ENCODE measurements at regions not wholly inside any gene's neighbourhood (a gene's known extent, or its start where the extent isn't known, plus 50 kb on each side); places are given as distances from the start of the nearest gene placed in this dataset.
"Not testable (repeated sequence)": the region's sequence is repeated elsewhere in the genome, so short reads cannot be mapped to it uniquely, and the experiment has no call there.

DNA sequence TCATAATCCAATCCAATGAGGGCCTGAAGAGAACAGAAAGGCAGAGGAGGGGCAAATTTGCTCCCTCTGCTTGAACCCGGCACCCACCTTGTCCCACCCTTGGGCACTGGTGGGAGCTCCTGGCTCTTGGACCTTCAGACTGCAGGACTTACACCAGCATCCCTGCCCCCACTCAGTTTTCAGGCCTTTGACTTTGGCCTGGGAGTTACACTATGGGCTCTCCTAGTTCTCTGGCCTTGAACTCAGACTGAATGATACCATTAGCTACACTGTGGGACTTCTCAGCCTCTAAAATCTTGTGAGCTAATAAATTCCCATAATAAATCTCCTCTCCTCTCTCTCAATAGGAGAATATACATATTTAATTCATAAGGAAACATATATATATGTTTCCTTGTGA lies 114.4 kb downstream of the AHR start:
- Histone ChIP-seq H3K9ac (ENCODE audit: low read length in 2 of 2) (no peak overlapping the region), H3K9me3 (ENCODE audit: control insufficient read depth in 2 of 2, low read length in 2 of 2) (no peaks in the 10 kb centered on the region), H3K36me3 (ENCODE audit: control insufficient read depth in 2 of 2, insufficient read depth in 2 of 2, low read length in 2 of 2) (no peaks in the 10 kb centered on the region), H3K27ac (ENCODE audit: low read length) (no peak overlapping the region), H3K27me3 (ENCODE audit: control insufficient read depth in 1 of 2, insufficient read depth in 2 of 2, low read length in 2 of 2) (no peaks in the 10 kb centered on the region), H3K4me1 (ENCODE audit: control insufficient read depth, insufficient read depth, low read length) (no peaks in the 10 kb centered on the region), H3K4me3 (ENCODE audit: low read length in 2 of 2) (no peak overlapping the region)

DNA sequence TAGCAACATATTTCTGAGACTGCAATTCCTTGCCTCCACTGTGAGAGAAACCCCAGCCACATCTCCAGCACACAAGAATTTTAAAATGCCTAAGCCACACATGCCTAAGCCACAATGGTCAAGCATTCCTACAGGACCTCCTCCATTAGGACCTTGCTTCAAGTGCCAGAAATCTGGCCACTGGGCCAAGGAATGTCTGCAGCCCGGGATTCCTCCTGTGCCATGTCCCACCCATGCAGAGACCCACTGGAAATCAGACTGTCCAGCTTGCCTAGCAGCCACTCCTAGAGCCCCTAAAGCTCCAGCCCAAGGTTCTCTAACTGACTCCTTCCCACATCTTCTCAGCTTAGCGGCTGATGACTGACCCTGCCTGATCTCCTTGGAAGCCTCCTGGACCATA lies 117.5 kb downstream of the AHR start:
- Histone ChIP-seq H3K36me3 (ENCODE audit: control insufficient read depth in 2 of 2, insufficient read depth in 2 of 2, low read length in 2 of 2) (no peaks in the 10 kb centered on the region), H3K27me3 (ENCODE audit: control insufficient read depth in 1 of 2, insufficient read depth in 2 of 2, low read length in 2 of 2) (no peaks in the 10 kb centered on the region), H3K9me3 (ENCODE audit: control insufficient read depth in 2 of 2, low read length in 2 of 2) (no peaks in the 10 kb centered on the region), H3K9ac (ENCODE audit: low read length in 2 of 2) (no peak overlapping the region), H3K27ac (ENCODE audit: low read length) (no peak overlapping the region), H3K4me3 (ENCODE audit: low read length in 2 of 2) (no peak overlapping the region), H3K4me1 (ENCODE audit: control insufficient read depth, insufficient read depth, low read length) (no peaks in the 10 kb centered on the region)

DNA sequence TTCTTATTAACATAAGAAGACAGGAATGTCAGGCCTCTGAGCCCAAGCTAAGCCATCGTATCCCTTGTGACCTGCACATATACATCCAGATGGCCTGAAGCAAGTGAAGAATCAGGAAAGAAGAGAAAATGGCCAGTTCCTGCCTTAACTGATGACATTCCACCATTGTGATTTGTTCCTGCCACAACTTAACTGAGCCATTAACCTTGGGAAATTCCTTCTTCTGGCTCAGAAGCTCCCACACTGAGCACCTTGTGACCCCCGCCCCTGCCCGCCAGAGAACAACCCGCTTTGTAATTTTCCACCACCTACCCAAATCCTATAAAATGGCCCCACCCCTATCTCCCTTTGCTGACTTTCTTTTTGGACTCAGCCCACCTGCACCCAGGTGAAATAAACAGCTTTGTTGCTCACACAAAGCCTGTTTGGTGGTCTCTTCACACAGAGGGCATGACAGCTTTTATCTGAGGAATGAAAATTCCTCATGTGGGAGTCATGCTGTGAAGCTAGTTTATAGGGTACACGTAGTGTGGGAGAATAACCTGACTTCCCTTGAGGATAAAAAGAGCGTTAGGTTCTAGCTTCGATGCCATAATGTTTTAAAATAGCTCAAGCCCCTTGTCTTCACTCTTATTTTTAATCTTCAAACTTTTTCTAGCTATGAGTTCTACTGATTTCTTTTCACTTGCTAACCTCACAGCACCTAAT lies 122.0 kb downstream of the AHR start:
- not testable (repeated sequence) for H3K36me3 ChIP-seq (ENCODE audit: control insufficient read depth in 2 of 2, insufficient read depth in 2 of 2, low read length in 2 of 2); H3K4me3 ChIP-seq (ENCODE audit: low read length in 2 of 2); H3K27me3 ChIP-seq (ENCODE audit: control insufficient read depth in 1 of 2, insufficient read depth in 2 of 2, low read length in 2 of 2); H3K9me3 ChIP-seq (ENCODE audit: control insufficient read depth in 2 of 2, low read length in 2 of 2); H3K9ac ChIP-seq (ENCODE audit: low read length in 2 of 2); H3K27ac ChIP-seq (ENCODE audit: low read length); H3K4me1 ChIP-seq (ENCODE audit: control insufficient read depth, insufficient read depth, low read length)

DNA sequence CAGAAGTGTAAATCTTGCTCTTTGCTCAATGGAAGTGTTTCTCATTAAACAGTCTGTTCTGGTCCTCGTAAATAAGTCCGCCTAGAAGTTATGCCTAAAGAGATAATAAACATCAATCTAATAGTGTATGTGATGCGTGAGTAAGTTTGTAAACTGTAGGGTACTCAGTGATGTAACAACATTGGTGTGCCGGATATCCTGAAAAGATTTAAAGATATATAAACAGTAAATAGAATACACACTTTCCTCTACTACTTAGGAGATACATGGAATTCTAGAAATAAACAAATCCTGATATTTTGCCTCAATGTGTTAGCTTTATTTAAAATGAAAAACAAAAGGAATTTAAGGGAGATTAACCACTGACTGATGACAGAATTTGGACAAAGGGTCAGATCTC lies 123.5 kb downstream of the AHR start:
- H3K36me3 ChIP-seq (ENCODE audit: control insufficient read depth in 2 of 2, insufficient read depth in 2 of 2, low read length in 2 of 2): no peaks in the 10 kb centered on the region
- H3K27ac ChIP-seq (ENCODE audit: low read length): no peak overlapping the region
- no peak overlapping the region for H3K4me3 ChIP-seq (ENCODE audit: low read length in 2 of 2)
- H3K27me3 ChIP-seq (ENCODE audit: control insufficient read depth in 1 of 2, insufficient read depth in 2 of 2, low read length in 2 of 2): no peaks in the 10 kb centered on the region
- H3K4me1 ChIP-seq (ENCODE audit: control insufficient read depth, insufficient read depth, low read length): no peaks in the 10 kb centered on the region
- no peaks in the 10 kb centered on the region for H3K9me3 ChIP-seq (ENCODE audit: control insufficient read depth in 2 of 2, low read length in 2 of 2)
- H3K9ac ChIP-seq (ENCODE audit: low read length in 2 of 2): no peak overlapping the region

DNA sequence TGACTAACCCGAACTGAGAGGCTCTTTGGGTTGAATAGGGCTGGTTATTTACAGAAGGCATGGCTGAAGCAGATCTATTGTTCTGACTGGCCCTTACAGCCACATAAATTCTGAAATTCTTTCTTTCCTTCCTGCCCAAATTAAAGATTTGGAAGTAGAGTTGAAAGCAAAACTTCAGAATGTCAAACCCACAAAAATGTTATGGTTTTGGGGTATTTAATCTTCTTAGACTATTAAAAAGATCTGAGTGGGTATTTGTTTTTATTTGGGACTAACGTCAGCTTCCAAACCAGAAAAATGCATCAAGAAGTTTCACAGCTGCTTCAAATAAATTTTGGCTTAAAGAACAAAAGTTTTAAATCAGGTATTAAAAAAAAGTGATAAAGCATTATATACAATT lies 124.5 kb downstream of the AHR start:
- Histone ChIP-seq H3K27me3 (ENCODE audit: control insufficient read depth in 1 of 2, insufficient read depth in 2 of 2, low read length in 2 of 2) (no peaks in the 10 kb centered on the region), H3K9ac (ENCODE audit: low read length in 2 of 2) (no peak overlapping the region), H3K27ac (ENCODE audit: low read length) (no peak overlapping the region), H3K36me3 (ENCODE audit: control insufficient read depth in 2 of 2, insufficient read depth in 2 of 2, low read length in 2 of 2) (no peaks in the 10 kb centered on the region), H3K9me3 (ENCODE audit: control insufficient read depth in 2 of 2, low read length in 2 of 2) (peaks cover 0 to 3% of the 10 kb centered on the region in 2 donors), H3K4me3 (ENCODE audit: low read length in 2 of 2) (no peak overlapping the region), H3K4me1 (ENCODE audit: control insufficient read depth, insufficient read depth, low read length) (no peaks in the 10 kb centered on the region)

DNA sequence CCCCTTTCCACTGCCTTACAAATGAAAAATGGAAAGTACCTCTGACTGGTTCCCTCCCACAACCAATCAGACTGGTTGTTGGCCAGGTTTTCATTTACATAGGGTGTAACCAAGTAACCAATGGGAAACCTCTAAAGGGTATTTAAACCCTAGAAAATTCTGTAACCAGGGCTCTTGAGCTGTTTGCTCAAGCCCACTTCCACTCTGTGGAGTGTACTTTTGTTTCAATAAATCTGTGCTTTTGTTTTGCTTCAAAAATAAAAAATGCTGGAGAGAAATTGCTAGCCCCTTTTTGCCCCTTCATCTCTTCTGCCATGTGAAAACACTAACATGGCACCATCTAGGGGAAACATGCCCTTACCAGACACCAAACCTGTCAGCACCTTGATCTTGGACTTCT lies 129.5 kb downstream of the AHR start:
- Histone ChIP-seq H3K27me3 (ENCODE audit: control insufficient read depth in 1 of 2, insufficient read depth in 2 of 2, low read length in 2 of 2) (no peaks in the 10 kb centered on the region), H3K4me3 (ENCODE audit: low read length in 2 of 2) (no peak overlapping the region), H3K9me3 (ENCODE audit: control insufficient read depth in 2 of 2, low read length in 2 of 2) (peaks cover 5 to 6% of the 10 kb centered on the region in 2 donors), H3K36me3 (ENCODE audit: control insufficient read depth in 2 of 2, insufficient read depth in 2 of 2, low read length in 2 of 2) (no peaks in the 10 kb centered on the region), H3K27ac (ENCODE audit: low read length) (no peak overlapping the region), H3K4me1 (ENCODE audit: control insufficient read depth, insufficient read depth, low read length) (no peaks in the 10 kb centered on the region), H3K9ac (ENCODE audit: low read length in 2 of 2) (no peak overlapping the region)

DNA sequence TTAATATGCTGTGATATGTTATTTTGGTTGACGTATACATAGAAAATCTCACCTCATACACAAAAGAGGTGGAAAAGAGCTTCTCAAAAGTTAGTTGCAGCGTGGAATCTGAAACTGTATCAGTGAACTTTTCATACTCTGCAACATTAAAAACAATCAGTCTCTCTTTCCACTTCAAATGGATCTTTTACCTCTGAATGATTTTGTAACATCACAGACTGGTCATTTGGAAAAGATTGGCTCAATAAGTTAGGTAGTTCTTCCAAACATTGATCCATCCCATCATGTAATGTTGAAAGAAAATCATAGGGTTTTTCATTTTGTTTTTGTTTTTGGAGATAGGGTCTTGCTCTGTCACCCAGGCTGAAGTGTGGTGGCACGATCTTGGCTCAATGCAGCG lies 131.1 kb downstream of the AHR start:
- Histone ChIP-seq H3K4me3 (ENCODE audit: low read length in 2 of 2) (no peak overlapping the region), H3K4me1 (ENCODE audit: control insufficient read depth, insufficient read depth, low read length) (no peaks in the 10 kb centered on the region), H3K36me3 (ENCODE audit: control insufficient read depth in 2 of 2, insufficient read depth in 2 of 2, low read length in 2 of 2) (no peaks in the 10 kb centered on the region), H3K27me3 (ENCODE audit: control insufficient read depth in 1 of 2, insufficient read depth in 2 of 2, low read length in 2 of 2) (no peaks in the 10 kb centered on the region), H3K27ac (ENCODE audit: low read length) (no peak overlapping the region), H3K9ac (ENCODE audit: low read length in 2 of 2) (no peak overlapping the region), H3K9me3 (ENCODE audit: control insufficient read depth in 2 of 2, low read length in 2 of 2) (peaks cover 5 to 6% of the 10 kb centered on the region in 2 donors)

DNA sequence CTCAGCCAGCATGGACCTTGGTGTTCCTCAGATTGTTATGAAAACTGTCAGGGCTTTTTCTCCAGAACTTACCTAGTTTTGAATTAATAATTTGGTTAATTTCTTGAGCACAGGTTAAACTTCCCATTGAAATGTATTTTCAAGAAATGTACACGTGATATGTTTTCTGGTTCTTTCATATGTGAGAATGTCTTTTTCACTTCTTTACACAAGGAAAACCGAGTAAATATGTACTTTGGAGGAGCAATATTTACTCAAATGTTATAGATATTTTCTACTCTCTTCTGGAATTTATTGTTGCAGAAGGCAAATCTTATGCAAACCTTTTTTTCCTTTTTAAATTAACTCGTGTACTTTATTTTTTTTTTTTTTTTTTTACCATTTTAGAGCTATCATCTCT lies 134.3 kb downstream of the AHR start:
- Histone ChIP-seq H3K9ac (ENCODE audit: low read length in 2 of 2) (no peak overlapping the region), H3K27me3 (ENCODE audit: control insufficient read depth in 1 of 2, insufficient read depth in 2 of 2, low read length in 2 of 2) (no peaks in the 10 kb centered on the region), H3K27ac (ENCODE audit: low read length) (no peak overlapping the region), H3K36me3 (ENCODE audit: control insufficient read depth in 2 of 2, insufficient read depth in 2 of 2, low read length in 2 of 2) (no peaks in the 10 kb centered on the region), H3K4me3 (ENCODE audit: low read length in 2 of 2) (no peak overlapping the region), H3K4me1 (ENCODE audit: control insufficient read depth, insufficient read depth, low read length) (no peaks in the 10 kb centered on the region), H3K9me3 (ENCODE audit: control insufficient read depth in 2 of 2, low read length in 2 of 2) (peaks cover 5% of the 10 kb centered on the region in 2 donors)

DNA sequence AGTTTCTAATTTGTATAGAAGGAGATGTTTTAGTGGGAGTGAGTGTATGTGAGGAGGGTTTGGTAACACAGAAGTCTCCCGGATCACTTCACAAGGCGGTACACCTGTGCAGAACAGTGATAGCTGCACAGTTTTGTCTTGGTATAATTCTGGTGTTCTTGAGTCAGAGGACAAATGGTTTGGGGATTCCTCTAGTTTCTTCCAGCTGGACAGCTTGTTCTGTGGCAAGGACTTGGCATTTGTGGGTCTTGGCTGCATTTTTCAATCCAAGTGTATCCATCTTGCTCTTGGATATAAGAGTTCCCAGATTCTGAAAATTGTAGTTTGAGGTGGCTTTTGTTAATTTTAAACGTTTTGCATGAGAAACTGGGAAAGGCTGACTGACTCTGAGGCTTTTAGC lies 135.7 kb downstream of the AHR start:
- H3K4me3 ChIP-seq (ENCODE audit: low read length in 2 of 2): no peak overlapping the region
- no peak overlapping the region for H3K9ac ChIP-seq (ENCODE audit: low read length in 2 of 2)
- no peaks in the 10 kb centered on the region for H3K9me3 ChIP-seq (ENCODE audit: control insufficient read depth in 2 of 2, low read length in 2 of 2)
- H3K4me1 ChIP-seq (ENCODE audit: control insufficient read depth, insufficient read depth, low read length): no peaks in the 10 kb centered on the region
- no peaks in the 10 kb centered on the region for H3K27me3 ChIP-seq (ENCODE audit: control insufficient read depth in 1 of 2, insufficient read depth in 2 of 2, low read length in 2 of 2)
- no peak overlapping the region for H3K27ac ChIP-seq (ENCODE audit: low read length)
- no peaks in the 10 kb centered on the region for H3K36me3 ChIP-seq (ENCODE audit: control insufficient read depth in 2 of 2, insufficient read depth in 2 of 2, low read length in 2 of 2)

DNA sequence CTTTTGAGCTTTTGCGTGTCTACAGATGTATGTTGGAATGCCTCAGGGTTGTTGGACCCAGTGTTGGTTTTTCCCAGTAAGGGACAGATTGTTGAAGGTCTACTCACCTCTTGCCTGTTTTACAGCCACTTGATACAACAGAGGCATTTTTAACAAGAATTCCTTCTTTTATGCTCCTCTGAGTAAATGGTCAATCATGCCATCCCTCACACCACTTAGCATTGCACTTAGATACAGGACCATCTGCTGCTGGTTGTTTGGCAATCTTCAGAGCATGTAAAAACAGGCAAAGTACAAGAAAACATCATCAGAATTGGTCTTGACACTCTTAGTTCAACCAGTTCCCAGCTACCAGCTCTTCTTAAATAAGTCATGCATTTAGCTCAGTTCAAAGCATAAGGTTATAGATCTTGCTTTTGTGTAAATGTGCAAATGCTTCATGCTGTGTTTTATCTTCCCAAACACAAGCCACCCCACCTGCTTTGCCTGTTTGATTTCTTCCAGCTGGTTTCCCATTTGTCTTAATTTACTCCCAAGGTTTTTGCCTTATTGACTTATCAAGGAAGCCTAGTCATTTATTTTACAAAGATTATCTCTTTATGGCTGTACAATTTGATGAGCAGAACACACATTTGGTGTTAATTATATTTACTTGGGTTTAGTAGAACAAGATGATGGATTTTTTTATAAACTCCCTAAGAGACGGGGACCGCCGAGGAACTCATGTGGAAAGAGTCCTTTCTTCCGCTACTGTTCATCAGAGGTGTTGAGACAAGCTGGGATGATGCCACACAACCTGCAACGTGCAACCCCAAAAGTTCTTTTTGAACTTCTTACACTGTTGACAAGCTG lies 136.6 kb downstream of the AHR start:
- no peak overlapping the region for H3K4me3 ChIP-seq (ENCODE audit: low read length in 2 of 2)
- H3K4me1 ChIP-seq (ENCODE audit: control insufficient read depth, insufficient read depth, low read length): no peaks in the 10 kb centered on the region
- H3K9ac ChIP-seq (ENCODE audit: low read length in 2 of 2): no peak overlapping the region
- H3K27ac ChIP-seq (ENCODE audit: low read length): no peak overlapping the region
- H3K27me3 ChIP-seq (ENCODE audit: control insufficient read depth in 1 of 2, insufficient read depth in 2 of 2, low read length in 2 of 2): no peaks in the 10 kb centered on the region
- H3K9me3 ChIP-seq (ENCODE audit: control insufficient read depth in 2 of 2, low read length in 2 of 2): no peaks in the 10 kb centered on the region
- no peaks in the 10 kb centered on the region for H3K36me3 ChIP-seq (ENCODE audit: control insufficient read depth in 2 of 2, insufficient read depth in 2 of 2, low read length in 2 of 2)

DNA sequence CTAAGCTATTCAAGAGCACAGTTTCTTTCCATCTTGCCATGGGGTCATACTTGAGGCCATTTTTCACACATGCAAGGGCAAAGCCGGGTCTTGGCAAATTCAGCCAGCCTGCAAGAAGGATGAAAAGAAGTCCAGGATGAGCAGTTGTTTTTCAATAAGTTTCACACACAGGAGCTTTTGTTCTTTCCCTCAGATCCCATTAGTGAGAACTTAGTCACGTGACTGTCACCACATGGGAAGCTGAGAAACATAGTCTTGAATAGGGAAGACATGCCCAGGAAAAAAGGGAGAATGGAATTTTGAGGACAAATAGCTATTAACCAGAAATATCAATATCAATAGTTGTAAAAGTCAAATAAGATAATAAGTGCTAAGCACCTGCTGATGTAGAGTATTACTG lies 137.7 kb downstream of the AHR start:
- Histone ChIP-seq H3K4me1 (ENCODE audit: control insufficient read depth, insufficient read depth, low read length) (no peaks in the 10 kb centered on the region), H3K4me3 (ENCODE audit: low read length in 2 of 2) (no peak overlapping the region)

More for the DNA sequence above, 137.7 kb downstream of the AHR start:
- Histone ChIP-seq H3K27ac (ENCODE audit: low read length) (no peak overlapping the region), H3K9me3 (ENCODE audit: control insufficient read depth in 2 of 2, low read length in 2 of 2) (no peaks in the 10 kb centered on the region), H3K36me3 (ENCODE audit: control insufficient read depth in 2 of 2, insufficient read depth in 2 of 2, low read length in 2 of 2) (no peaks in the 10 kb centered on the region), H3K9ac (ENCODE audit: low read length in 2 of 2) (no peak overlapping the region), H3K27me3 (ENCODE audit: control insufficient read depth in 1 of 2, insufficient read depth in 2 of 2, low read length in 2 of 2) (no peaks in the 10 kb centered on the region)
